DMS53 treated with DMSO at 0.1 percent for 48 hours (cell line): ENCODE measurements at regions not wholly inside any gene's neighbourhood (a gene's known extent, or its start where the extent isn't known, plus 50 kb on each side); places are given as distances from the start of the nearest gene placed in this dataset.

ENCODE experiments used
- DNase-seq: peaks from one replicate; lab custom pipeline; 2025; ENCODE audit not compliant: unreplicated experiment; lab: John Stamatoyannopoulos, UW

DNA sequence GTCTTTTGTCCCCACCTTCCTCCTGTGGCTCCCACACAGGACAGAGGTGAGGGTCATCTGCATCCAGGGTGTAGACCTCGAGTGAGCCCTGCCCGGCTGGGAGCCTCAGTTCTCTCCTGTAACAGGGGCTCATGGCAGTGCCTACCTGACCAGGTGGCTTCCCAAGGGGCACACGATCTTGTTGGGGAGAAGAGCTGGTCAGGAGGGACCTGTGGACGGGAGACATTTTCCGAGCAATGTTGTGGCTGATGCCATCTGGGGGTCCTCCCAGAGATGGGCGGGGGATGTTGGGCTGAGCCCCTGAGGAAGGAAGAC, 51.9 kb downstream of the CEBPB start:
- DNase-seq, result no peak

GRCh38 chr20:50242863-50243609, 52.4 kb downstream of the CEBPB start:
- no peak for DNase-seq

DNA sequence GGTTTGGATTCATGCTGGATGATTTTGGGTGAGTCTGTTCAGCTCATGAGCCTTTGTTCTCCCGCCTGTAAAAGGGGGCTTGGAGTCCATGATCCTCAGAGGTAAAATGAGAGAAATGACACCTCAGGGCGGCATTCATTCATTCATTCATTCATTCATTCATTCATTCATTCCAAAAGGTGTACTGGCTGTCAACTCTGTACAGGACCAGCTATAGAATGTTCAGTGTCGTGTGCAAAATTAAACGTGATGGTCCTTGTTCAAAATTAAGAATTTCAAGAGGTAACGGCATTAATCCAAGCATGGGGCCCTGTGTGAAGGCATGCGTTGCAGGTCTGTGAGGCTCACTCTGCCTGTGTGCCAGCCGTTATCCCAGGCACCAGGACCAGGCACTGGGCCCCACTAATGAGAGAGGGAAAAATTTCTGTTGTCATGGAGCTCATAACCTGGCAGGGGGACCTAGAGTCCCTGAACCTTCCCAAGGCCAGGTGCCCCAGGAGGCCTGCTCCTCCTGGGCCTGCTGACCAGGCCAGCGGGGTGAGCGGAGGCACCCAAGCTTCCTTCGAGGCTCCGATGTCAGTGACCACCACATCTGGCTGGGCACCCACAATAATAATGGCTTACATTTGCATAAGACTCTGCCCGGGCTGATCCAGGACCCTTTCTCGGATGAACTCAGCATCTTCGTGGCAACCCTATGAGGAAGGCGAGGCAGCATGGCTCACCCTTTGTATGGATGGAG, 53.2 kb downstream of the CEBPB start:
- no peak for DNase-seq

DNA sequence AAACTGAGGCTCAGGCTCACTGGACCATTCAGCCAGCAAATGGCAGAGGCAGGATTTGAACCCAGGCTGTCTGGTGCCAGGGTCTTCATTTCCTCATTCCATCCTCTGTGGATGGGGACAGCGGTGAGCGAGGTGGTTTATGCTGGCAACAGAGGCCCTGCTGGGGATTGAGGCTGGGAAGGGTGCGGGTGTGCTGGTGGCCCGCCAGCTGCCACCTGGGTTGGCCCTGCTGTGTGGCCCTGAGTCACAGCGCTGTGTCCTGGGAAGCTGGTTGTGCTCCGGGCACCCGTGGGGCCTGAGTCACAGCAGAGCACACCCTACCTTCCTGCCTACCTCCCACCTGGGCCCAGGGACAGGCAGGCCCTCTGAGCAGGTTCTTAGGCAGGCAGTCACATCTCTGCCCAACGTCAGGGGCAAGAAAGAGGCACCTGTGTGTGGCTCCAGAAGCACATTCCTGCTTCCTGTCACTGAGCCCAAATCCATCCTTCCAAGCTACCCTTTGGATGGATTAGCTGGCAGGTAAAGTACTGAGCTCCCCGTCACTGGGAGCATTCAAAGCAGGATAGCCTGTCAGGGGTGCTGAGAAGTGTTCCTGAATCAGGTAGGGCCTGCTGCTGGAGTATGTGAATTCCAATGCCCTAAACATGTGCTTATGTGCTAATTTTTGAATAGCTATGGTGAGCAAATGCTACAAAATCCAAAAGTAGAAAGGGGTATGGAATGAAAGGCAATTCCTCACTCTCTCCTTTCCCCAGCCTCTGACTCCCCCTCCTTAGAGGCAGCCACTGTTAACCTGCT, 53.9 kb downstream of the CEBPB start:
- no peak for DNase-seq

DNA sequence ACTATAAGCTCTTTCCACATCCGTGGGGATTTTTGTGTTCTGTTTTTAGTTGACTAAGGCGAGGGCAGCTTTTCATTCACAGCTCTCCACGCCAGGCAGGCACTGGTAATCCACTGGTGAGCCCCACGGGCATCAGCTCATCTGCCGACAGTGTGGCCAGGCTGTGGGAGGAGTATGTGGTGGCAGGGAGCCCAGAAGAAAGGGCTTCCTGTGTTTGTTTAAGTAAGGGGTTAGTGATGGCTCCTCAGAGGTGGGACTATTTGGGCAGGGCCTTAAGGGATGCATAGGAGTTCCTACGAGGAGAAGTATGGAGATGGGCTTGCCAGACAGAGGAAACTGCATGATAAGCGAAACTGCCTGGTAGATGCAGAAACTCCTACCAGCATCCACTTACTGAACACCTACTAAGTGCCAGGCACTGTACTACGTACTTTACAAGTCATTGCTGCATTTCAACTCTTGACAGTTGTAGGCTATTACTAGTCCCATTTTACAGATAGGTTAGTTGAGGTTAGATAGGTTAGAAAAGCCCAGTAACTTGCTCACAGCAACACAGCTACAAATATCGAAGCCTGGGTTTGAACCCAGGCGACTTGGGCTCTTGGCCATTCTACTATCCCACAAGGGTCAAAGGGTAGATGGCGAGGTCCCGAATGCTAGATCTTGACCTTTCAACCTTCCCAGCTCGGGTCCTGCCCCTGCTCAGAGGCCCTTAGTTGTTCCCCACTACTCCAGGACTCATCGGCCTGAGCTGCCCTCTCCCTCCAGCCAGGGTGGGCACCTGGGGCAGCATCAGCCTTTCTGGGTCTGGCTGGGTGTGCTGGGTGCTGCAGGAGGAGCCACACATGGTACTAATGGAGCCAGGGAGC, 55.1 kb downstream of the CEBPB start:
- DNase-seq, result no peak

- no peak for DNase-seq
Observed at GRCh38 chr20:50246367-50247195, 56.0 kb downstream of the CEBPB start.

GRCh38 chr20:50247196-50248094, 56.8 kb downstream of the CEBPB start:
- no peak for DNase-seq

GRCh38 chr20:50248104-50248641, 57.5 kb downstream of the CEBPB start:
- no peak for DNase-seq

DNA sequence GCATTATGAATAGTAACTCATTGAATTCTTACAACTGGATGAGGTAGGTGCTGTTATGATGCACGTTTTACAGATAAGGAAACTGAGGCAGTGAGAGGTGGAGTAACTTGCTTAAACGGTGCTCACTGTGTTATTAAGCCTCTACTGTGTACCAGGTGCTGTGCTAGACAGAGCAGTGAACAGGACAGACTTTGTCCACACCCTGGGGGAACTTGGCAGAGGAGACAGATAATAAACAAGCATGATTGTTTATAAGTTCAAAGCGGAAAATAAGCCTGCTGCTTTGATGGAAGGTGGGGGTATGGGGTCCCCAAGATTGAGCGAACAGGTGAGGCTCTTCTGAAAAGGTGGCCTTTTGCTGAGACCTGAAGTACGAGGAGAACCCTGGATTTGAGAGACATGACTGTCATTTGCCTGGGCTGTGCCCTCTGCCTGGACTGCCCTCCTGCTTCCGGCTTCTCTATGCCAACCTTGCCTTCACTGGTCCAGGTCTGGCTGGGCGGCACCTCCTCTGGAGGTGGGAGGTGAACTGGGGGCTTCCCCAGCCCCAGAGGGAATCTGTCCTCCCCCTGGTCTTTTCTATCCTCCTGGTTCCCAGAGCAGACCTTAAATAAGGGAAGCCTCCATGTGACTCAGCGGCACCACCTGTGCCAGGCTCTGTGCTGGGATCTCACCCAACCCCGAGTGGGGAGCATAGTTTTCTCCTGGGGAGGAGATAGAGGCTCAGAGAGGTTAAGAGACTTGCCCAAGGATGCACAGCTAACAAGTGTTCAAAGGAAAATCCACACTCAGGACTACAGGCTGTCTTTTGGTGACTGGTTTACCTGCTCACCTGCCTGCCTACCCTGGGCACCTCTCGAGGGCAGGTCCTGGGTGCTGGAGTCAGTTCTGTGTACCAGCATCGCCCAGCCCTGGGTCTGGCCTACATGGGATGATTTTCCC, 59.1 kb downstream of the CEBPB start:
- no peak for DNase-seq

DNA sequence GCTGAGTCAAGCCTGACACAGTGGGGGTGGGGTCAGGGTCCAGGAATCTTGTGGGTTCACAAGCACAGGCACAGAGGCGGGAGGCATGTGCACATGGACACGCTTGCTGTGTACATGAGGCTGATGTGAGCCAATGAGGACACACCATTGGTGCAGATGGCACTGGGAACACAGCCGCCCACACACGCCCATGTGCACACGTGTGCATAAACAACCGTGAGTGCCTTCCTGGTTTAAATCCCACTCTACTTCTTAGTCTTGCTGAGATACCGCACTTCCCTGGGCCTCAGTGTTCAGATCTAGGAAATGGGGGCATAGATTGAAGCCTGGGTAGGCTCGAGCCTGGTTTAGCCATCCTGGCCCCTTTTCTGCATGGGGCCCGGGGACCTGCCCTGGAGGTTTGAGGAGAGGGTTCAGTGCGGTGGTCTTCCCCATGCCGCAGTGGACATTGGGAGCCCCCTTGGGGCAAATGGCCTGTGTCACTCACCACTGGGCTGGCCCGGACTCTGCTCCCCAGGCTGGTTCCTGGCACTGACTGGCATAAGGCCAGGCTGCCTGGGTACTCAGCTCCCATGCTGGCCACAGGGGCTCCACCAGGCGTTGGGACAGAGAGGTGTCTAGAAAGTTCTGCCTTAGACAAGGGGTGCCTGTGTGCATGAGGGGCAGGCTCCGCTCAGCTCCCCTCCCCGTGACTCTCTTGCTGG, 60.2 kb downstream of the CEBPB start:
- DNase-seq, result no peak

DNA sequence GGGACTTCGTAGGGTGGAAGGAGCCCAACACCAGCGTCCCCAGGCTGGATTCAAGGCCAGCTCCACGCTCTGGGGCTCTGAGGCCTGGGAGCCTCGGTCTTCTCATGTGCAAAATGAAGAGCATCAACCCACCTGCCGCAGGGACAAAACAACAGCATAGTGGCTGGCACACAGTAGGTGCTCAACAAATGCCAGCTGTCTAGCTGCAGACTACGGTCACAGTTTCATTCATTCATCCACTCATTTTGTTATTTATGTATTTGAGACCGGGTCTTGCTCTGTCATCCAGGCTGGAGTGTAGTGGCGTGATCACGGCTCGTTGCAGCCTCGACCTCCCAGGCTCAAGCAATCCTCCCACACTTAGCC, 60.7 kb downstream of the CEBPB start:
- DNase-seq, result no peak

DNA sequence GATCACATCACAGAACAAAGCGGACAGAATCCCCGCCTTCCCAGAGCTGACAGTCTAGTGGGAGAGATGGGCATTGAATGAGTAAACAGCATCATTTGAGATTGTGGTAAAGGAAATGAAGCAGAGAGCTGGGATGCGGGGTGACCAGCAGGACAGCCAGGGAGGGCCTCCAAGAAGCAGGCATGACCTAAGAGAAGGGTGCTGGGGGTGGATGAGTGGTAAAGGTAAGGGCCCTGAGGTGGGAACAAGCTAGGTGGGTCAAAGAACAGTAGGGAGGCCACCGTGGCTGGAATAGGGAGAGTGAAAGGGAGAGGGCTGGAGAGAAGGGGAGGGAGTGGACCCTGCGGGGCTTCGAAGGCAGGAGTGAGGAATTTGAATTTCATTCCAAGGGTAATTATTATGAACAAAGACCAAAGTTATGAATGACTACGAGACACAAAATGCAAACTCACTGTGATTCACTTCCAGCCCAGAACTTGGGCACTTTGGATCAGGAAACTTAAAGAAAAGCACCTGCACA, 61.4 kb downstream of the CEBPB start:
- DNase-seq, result no peak

GRCh38 chr20:50252701-50253100, 62.1 kb downstream of the CEBPB start:
- DNase-seq, result no peak

GRCh38 chr20:50253101-50253500, 62.5 kb downstream of the CEBPB start:
- no peak for DNase-seq

GRCh38 chr20:50254466-50255079, 63.9 kb downstream of the CEBPB start:
- DNase-seq, result no peak

DNA sequence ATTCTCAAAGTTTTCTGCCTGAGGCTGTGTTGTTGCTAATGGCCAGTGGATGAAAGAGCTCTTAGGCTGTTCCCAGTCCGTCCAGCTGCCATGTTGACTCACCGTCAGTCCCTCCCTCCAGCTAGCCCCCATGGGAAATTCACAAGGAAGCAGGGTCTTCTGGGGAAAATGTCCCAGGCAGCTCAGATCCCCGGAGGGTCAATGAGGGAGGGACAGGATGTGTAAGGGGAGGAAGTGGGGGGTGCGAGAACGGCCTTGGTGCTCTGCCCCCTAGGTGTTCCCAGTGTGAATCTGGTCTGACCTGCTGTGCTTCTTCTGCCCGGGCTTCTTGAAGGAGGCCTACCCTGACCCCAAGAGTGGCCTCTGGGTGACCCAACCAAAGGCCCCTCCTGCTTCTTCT, 65.9 kb downstream of the CEBPB start:
- DNase-seq, result no peak

DNA sequence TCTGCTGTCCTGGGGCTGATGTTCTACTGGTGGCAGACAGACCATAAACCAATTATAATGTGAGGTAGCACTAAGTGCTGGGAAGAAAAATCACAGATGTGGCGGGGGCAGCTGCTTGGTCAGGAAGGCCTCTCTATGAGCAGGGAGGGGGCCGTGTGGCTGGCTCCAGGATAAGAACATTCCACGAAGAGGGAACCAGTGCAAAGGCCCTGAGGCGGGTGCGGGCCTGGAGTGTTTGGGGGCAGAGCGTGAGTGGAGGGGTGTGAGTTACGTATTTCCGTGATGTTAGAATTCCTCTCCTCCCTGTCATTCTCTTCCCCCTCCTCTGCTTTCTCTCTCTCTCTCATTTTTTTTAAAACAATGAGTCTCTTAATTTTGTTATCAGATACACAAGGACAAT, 67.2 kb downstream of the CEBPB start:
- no peak for DNase-seq
